Effector memory CD8-positive, alpha-beta T cell (primary cell): ENCODE measurements at regions not wholly inside any gene's neighbourhood (a gene's known extent, or its start where the extent isn't known, plus 50 kb on each side); places are given as distances from the start of the nearest gene placed in this dataset.
"Not testable (repeated sequence)": the region's sequence is repeated elsewhere in the genome, so short reads cannot be mapped to it uniquely, and the experiment has no call there.

Source experiments
- ATAC-seq: fragments of 150-1000 bp; cut with Tn5 transposase; replicated peaks from 2 replicates; pipeline ENCODE4 v1.10.0; 2021; ENCODE audit warnings: mild to moderate bottlenecking, moderate library complexity
- DNase-seq, 3 experiments: peaks; one replicate each; pipeline ENCODE4 v3.0.0; 2021
- H3K27ac Mint-ChIP-seq, 2 donors: one replicate each; pipeline ENCODE4 v1.8.0; 2022; ENCODE audit warnings: mild to moderate bottlenecking in 2 of 2, mixed read lengths in 2 of 2, moderate library complexity in 2 of 2
- H3K27me3 Mint-ChIP-seq, 2 donors: one replicate each; pipeline ENCODE4 v1.8.0; 2022; ENCODE audit warnings: mixed read lengths in 2 of 2
- H3K36me3 Mint-ChIP-seq: one replicate; pipeline ENCODE4 v1.8.0; 2022; ENCODE audit warnings: mild to moderate bottlenecking, moderate library complexity, mixed read lengths; ENCODE audit not compliant: insufficient read depth
- H3K4me1 Mint-ChIP-seq, 2 donors: one replicate each; pipeline ENCODE4 v1.8.0; 2022; ENCODE audit warnings: low read depth in 2 of 2, mixed read lengths in 2 of 2
- H3K4me3 Mint-ChIP-seq, 2 donors: one replicate each; pipeline ENCODE4 v1.8.0; 2022; ENCODE audit warnings: mild to moderate bottlenecking in 2 of 2, mixed read lengths in 2 of 2, moderate library complexity in 2 of 2
- H3K9me3 Mint-ChIP-seq, 2 donors: one replicate each; pipeline ENCODE4 v1.8.0; 2022; ENCODE audit warnings: mixed read lengths in 2 of 2

DNA sequence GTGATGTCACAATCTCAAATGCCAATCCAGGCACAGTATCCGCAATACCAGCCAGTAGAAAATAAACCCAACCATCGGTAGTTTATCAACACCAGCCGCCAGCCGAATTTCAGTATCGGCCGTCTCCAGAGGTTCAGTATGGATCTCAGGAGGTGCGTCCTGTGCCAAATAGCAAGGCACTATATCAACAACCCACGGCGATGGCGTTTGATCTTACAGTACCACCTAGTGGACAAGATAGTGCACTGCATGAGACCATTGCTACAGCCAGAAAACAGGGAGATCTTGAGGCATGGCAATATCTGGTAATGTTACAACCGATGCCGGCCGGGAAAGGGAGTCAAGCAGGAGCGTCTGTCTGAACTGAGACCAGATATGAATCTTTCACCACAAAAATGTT, 121.8 kb upstream of the DRD5 start:
- H3K27ac Mint-ChIP-seq, H3K36me3 Mint-ChIP-seq, H3K27me3 Mint-ChIP-seq, H3K4me3 Mint-ChIP-seq, H3K9me3 Mint-ChIP-seq, H3K4me1 Mint-ChIP-seq, ATAC-seq: not testable (repeated sequence)
- DNase-seq, result peak in 1 of 3 experiments; percentile 9

DNA sequence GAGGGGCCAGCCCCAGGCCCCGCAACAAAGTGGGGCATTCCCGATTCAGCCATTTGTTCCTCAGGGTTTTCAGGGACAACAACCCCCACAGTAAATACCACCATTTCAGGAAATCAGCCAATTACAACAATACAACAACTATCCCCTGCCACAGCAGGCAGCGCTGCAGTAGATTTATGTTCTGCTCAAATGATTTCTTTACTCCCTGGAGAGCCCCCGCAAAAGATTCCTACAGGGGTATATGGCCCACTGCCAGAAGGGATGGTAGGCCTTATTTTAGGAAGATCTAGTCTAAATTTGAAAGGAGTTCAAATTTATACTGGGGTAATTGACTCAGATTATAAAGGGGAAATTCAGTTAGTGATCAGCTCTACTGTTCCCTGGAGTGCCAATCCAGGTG, 120.5 kb upstream of the DRD5 start:
- not testable (repeated sequence) for H3K4me1 Mint-ChIP-seq, ATAC-seq, H3K9me3 Mint-ChIP-seq, H3K27me3 Mint-ChIP-seq, H3K27ac Mint-ChIP-seq, H3K4me3 Mint-ChIP-seq, DNase-seq, H3K36me3 Mint-ChIP-seq

DNA sequence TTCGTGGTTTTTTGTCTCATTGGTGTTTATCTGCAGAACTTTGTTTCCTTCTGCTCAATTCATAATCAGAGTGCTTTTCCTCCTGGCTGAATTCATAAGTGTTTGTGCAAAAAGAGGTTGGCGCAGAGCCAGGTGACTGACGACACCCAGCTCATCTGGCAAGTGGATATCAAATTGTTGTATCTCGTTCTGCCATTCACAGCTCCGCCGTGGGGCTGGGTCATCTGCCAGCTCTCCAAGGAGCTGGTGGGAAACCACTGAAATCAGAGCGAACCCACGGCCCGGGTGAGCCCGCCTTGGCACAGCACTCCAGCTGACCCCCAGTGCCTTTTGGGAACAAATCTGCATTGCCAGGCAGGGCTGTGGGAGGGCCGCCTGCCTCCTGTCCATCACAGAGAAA, 110.7 kb upstream of the DRD5 start:
- H3K4me3 Mint-ChIP-seq, H3K9me3 Mint-ChIP-seq, ATAC-seq, H3K27ac Mint-ChIP-seq, DNase-seq, H3K4me1 Mint-ChIP-seq, H3K36me3 Mint-ChIP-seq: not testable (repeated sequence)
- peaks cover 27 to 39% of the 10 kb centered on the region in 2 donors for H3K27me3 Mint-ChIP-seq

DNA sequence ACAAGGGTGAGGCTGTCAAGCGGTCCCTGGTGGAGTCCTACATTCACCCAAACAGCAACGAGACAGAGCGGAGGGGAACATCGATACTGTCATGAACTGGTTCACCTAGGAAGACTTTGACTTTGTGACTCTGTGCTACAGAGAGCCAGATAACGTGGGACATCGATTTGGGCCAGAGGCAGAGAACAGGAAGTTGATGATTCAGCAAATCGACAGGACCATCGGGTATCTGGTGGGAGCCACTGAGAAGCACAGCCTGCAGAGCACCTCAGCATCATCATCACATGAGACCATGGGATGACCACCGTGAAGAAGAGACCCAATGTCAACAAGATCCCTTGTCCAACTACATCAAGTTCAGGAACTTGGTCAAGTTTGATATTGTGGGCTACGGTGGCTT, 104.1 kb upstream of the DRD5 start:
- H3K4me3 Mint-ChIP-seq, H3K36me3 Mint-ChIP-seq, ATAC-seq, H3K4me1 Mint-ChIP-seq, H3K27ac Mint-ChIP-seq, H3K9me3 Mint-ChIP-seq, DNase-seq: not testable (repeated sequence)
- peaks cover 15 to 16% of the 10 kb centered on the region in 2 donors for H3K27me3 Mint-ChIP-seq

DNA sequence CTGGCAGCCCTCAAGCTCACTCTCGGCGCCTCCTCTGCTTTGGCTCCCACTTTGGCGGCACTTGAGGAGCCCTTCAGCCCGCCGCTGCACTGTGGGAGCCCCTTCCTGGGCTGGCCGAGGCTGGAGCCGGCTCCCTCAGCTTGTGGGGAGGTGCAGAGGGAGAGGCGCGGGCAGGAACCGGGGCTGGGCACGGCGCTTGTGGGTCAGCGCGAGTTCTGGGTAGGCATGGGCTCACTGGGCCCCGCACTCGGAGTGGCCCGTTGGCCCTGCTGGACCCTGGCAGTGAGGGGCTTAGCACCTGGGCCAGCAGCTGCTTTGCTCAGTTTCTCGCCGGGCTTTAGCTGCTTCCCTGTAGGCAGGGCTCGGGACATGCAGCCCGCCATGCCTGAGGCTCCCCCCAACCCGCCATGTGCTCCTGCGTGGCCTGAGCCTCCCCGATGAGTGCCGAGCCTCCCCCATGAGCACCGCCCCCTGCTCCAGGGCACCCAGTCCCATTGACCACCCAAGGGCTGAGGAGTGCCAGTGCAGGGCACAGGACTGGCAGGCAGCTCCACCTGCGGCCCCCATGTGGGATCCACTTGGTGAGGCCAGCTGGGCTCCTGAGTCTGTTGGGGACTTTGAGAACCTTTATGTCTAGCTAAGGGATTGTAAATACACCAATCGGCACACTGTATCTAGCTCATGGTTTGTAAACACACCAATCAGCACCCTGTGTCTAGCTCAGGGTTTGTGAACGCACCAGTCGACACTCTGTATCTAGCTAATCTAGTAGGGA, 101.5 kb upstream of the DRD5 start:
- DNase-seq (no peak), ATAC-seq (no peak)
- peaks cover 15 to 19% of the 10 kb centered on the region in 2 donors for H3K27me3 Mint-ChIP-seq
- H3K9me3 Mint-ChIP-seq, result no peaks in the 10 kb centered on the region
- no peaks in the 10 kb centered on the region for H3K4me1 Mint-ChIP-seq
- H3K36me3 Mint-ChIP-seq, result no peaks in the 10 kb centered on the region
- H3K27ac Mint-ChIP-seq, result no peak overlapping the region
- no peak overlapping the region for H3K4me3 Mint-ChIP-seq

DNA sequence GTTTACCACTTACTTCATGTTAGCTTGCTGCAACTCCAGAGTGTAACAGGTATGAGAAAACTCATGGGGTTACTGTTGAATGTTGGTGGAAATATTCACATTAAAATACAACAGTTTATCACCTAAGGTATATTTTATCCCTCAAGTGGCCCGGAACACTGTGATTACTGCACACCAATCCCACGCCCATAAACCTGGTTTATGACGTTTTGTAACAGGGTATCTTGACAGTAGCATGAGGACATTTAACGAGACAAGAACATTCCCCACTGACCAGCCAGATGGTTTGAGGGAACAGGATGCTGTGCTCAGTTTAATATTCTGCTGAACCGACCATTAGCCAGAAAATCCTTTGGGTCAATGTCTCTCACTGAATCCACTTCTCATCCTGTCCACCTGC, 98.3 kb upstream of the DRD5 start:
- H3K36me3 Mint-ChIP-seq, H3K4me3 Mint-ChIP-seq, H3K27ac Mint-ChIP-seq, H3K9me3 Mint-ChIP-seq, DNase-seq, ATAC-seq, H3K4me1 Mint-ChIP-seq: not testable (repeated sequence)
- peaks cover 5 to 20% of the 10 kb centered on the region in 2 donors for H3K27me3 Mint-ChIP-seq

DNA sequence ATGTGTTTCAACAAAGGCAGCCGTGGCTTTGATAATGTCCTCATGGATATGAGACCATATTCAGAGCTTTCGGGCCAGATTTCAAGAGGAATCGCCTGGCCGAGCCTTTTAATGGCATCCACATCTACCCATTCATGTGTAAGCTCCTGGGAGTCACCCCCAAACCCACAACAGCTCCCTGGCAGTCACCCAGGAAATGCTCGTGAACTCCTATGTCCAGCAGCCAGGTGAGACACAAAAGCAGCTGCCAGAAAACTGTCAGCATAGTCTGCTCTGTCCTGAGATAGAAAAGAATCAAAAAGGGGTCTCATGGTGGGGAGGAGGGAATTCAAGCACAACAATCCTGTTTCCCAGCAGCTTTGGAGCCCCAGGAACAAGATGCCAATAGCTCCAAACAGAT, 96.4 kb upstream of the DRD5 start:
- H3K4me1 Mint-ChIP-seq, DNase-seq, ATAC-seq, H3K9me3 Mint-ChIP-seq, H3K27ac Mint-ChIP-seq, H3K4me3 Mint-ChIP-seq, H3K36me3 Mint-ChIP-seq: not testable (repeated sequence)
- H3K27me3 Mint-ChIP-seq, result peaks cover 5 to 20% of the 10 kb centered on the region in 2 donors

DNA sequence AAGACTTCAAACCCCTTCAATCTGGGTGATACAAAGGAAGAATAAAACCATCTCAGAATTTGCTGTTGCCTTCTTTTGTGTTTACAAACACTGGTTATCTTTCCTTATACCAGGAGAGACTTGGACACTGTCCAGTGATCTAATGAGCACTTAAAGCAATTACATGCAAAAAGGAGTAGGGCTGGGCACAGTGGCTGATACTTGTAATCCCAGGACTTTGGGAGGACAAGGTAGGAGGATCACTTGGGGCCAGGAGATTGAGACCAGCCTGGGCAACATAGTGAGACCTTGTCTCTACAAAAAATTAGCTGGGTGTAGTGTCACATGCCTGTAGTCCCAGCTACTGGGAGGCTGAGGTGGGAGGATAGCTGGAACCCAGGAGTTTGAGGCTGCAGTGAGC, 95.7 kb upstream of the DRD5 start:
- ATAC-seq, result no peak
- H3K9me3 Mint-ChIP-seq, result no peaks in the 10 kb centered on the region
- H3K4me1 Mint-ChIP-seq, result peaks cover 0 to 1% of the 10 kb centered on the region in 2 donors

DNA sequence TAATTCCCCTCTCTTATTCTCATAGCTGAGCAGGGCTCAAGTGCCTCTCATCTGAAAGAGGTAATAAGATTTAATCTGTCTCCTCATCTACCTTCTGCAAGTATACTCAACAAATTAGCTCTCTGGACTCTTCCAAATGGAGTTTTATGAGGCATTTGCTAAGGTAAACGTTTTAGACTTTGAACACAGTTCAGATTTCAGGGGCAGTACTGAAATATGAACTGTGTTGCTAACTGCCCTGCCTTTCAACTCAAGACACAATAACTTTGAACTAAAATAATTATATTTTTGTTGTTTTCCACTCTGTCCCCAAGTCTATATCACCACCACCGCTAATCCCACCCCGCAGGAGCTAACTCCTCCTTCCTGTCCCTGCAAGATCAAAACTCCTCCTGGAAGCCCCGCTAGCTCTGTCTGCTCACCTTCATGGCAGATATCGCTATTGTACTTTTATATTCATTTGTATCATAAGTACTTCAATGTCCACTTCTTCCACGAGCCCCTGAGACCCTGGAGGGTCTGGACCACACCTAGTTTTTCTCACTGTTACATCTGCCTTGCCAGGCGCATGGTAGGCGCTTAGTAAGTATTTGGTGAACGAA, 90.7 kb upstream of the DRD5 start:
- H3K4me1 Mint-ChIP-seq, result peaks cover 12% of the 10 kb centered on the region in 2 donors
- ATAC-seq, H3K9me3 Mint-ChIP-seq, H3K36me3 Mint-ChIP-seq, H3K27me3 Mint-ChIP-seq: not testable (repeated sequence)
- peak in 1 of 3 experiments; percentile 3 for DNase-seq
- H3K27ac Mint-ChIP-seq, result peak overlapping the region; percentile 88 to 92
- peak overlapping the region; percentile 78 to 85 for H3K4me3 Mint-ChIP-seq

More for the DNA sequence above, 95.7 kb upstream of the DRD5 start:
- no peak overlapping the region for H3K4me3 Mint-ChIP-seq
- DNase-seq, result no peak
- no peaks in the 10 kb centered on the region for H3K36me3 Mint-ChIP-seq
- peaks cover 3 to 20% of the 10 kb centered on the region in 2 donors for H3K27me3 Mint-ChIP-seq
- no peak overlapping the region for H3K27ac Mint-ChIP-seq

DNA sequence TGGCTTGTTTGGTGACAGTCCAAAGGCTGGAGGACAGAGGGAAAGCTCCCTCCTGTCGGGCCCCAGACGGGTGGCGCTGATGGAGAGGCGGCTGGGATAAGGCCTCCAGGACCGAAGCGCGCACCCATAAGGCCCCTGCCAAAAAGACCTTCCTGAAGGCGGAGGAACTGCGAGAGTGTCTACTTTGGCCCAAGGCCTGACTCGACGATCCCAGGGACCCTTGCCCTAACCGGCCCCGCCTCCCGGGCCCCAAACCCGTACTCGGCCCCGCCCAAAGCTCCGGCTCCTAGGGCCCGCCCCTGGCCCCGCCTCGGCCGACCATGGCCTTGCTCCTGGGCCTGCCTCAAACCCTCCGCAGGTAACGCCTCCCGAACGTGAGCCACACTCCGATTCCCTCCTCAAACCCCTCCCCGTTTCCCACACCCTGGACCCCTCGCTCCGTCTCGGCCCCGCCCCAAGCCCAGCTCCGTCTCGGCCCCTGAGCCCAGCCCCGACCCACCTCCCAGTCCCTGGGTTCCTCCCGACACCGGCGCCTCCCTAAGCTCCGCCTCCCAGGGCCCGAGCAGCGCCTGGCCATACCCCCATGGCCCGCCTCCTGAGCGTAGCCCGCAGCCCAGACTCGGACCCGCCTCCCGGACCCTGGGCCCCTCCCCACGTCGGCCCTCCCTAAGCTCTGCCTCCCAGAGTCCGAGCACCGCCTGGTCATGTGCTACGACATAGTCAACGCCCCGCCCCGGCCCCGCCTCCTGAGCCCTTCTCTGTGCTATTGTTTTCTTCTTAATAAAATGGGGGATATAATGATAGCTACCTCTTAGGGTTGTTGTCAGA, 90.0 kb upstream of the DRD5 start:
- H3K27me3 Mint-ChIP-seq, result peaks cover 0 to 2% of the 10 kb centered on the region in 2 donors
- DNase-seq (peak; percentile 90 to 92 (median 92)), ATAC-seq (peak; percentile 99)
- H3K4me1 Mint-ChIP-seq, result peaks cover 12% of the 10 kb centered on the region in 2 donors
- H3K4me3 Mint-ChIP-seq, result peak overlapping the region; percentile 78 to 85
- H3K9me3 Mint-ChIP-seq, result no peaks in the 10 kb centered on the region
- H3K36me3 Mint-ChIP-seq, result no peaks in the 10 kb centered on the region
- H3K27ac Mint-ChIP-seq, result peak overlapping the region; percentile 88 to 92

DNA sequence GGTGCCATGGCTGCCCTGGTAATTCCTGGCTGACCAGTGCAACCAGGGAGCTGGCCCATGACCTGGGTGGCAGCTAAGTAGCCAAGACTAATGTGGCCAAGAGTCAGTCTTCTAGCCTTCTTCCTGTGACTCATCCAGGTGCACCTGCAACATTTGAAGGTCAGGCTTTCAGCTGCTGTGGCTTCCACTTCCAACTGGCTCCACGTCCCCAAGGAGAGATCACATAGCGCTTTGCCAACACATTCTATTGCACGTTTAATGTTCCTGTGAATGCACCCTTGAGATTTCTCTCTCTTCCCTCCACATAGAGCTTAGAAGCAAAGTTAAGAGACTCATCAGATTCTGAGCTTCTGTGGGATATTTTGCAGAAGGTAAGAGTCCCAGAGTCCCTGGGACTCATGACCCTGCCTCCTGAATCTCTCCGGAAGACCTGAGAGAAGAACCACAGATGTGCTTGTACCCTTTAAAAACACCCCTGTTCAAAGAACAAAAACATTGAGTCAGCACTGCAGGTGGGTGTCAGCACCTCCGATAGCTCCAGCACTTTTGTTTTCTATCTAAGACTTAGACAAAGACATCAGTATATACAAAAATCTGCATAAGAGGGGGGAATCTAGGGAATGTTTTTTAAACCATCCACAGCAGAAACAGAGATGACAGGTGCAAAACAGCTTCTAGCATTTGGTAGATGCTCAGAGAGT, 88.5 kb upstream of the DRD5 start:
- not testable (repeated sequence) for H3K36me3 Mint-ChIP-seq, DNase-seq, H3K4me3 Mint-ChIP-seq, H3K27me3 Mint-ChIP-seq, ATAC-seq, H3K9me3 Mint-ChIP-seq
- H3K4me1 Mint-ChIP-seq, result peaks cover 12% of the 10 kb centered on the region in 2 donors
- peak overlapping the region; percentile 88 to 92 for H3K27ac Mint-ChIP-seq

DNA sequence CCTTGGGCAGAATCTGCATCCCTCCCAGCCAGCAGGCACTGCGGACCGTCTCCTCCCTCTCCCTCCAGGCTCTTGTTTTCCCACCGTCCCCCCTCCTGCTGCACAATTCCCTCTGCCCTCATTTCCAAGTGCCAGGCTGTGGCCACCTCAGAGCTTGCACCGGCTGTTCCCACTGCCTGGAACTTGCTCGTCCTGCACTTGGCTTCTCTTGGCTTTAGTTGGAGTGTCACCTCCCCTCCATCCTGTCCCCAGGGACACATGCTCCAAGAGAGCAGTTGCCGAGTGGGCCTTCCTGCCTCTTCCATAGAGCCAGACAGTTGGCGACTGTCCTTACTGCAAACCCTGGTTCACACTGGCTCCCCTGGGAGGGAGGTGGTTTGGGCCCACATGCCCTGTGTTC, 87.0 kb upstream of the DRD5 start:
- not testable (repeated sequence) for H3K36me3 Mint-ChIP-seq, H3K27me3 Mint-ChIP-seq, DNase-seq, H3K9me3 Mint-ChIP-seq, H3K27ac Mint-ChIP-seq, H3K4me3 Mint-ChIP-seq, ATAC-seq
- H3K4me1 Mint-ChIP-seq, result peaks cover 12% of the 10 kb centered on the region in 2 donors

DNA sequence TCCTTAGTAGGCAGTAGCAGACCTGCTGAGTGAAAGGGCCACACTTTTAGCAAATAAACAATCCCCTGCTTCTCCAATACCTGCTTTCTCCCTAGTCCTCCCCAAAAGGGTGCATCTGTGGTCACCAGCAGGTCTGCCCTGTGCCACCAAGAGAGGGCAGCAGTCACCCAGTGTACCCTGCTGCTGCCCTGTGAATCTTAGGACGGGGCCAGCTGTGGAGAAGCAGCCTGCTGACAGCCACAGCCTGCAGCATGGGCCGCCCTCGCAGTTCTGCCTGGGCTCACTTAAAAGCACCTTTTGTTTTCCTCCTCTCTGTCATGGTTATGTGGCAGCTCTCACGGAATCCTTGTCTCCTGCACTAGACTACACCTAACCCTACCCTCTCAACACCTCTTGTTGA, 85.4 kb upstream of the DRD5 start:
- not testable (repeated sequence) for H3K27me3 Mint-ChIP-seq, H3K27ac Mint-ChIP-seq, H3K4me1 Mint-ChIP-seq, H3K4me3 Mint-ChIP-seq, H3K36me3 Mint-ChIP-seq, H3K9me3 Mint-ChIP-seq, ATAC-seq
- peak in 2 of 3 experiments; percentile 5 to 15 for DNase-seq
